Endothelial cell of umbilical vein (primary cell): ENCODE measurements at regions not wholly inside any gene's neighbourhood (a gene's known extent, or its start where the extent isn't known, plus 50 kb on each side); places are given as distances from the start of the nearest gene placed in this dataset.

Experiments
- BruUV-seq: library from RNA; stranded (reverse); fragments of 400-500 nt; replicated peaks from 2 replicates; lab custom pipeline; 2021; lab: Mats Ljungman, UMichigan
- CTCF ChIA-PET: fragments of 300-600, 350-600 bp; sonication (Branson Sonifier 250); formaldehyde crosslinking; loops from one replicate; lab custom pipeline; 2021; ENCODE audit warnings: antibody characterized with exemption, inconsistent platforms; lab: Charles Lee
- POLR2A ChIA-PET: fragments of 300-600, 350-600 bp; sonication (Branson Sonifier 250); formaldehyde crosslinking; loops from one replicate; lab custom pipeline; 2021; ENCODE audit warnings: antibody characterized with exemption, inconsistent platforms; lab: Charles Lee
- DNase-seq: peaks from one replicate; pipeline ENCODE4 v3.0.0-alpha.2; 2011; ENCODE audit warnings: low read depth, low spot score
- FAIRE-seq: peaks from 2 replicates; lab custom pipeline; 2011; peaks lifted over from hg19 to GRCh38; lab: Jason Lieb, UNC
- H2AFZ ChIP-seq: 2 replicates; pipeline ENCODE4 v1.6.0; 2012; ENCODE audit warnings: low read depth, low read length, control low read depth, inconsistent platforms
- H3K27ac ChIP-seq: 2 replicates; pipeline ENCODE4 v1.5.1; 2011; ENCODE audit warnings: low read depth, mild to moderate bottlenecking, control low read depth, low read length, moderate library complexity; ENCODE audit not compliant: insufficient read depth
- H3K27me3 ChIP-seq, 2 experiments: 2 replicates each; pipeline versions ENCODE4 v1.6.0 to v1.6.1; 2011; ENCODE audit warnings: low read length in 2 of 2, mixed read lengths in 1 of 2; ENCODE audit not compliant: control insufficient read depth in 2 of 2, insufficient read depth in 2 of 2
- H3K36me3 ChIP-seq, 2 experiments: 2 replicates in 1 of 2; 3 replicates in 1 of 2; pipeline ENCODE4 v1.5.1; 2011; ENCODE audit warnings: low read length in 2 of 2, mild to moderate bottlenecking in 1 of 2, moderate library complexity in 1 of 2; ENCODE audit not compliant: control insufficient read depth in 2 of 2, insufficient read depth in 2 of 2; ENCODE audit errors: extremely low read depth in 1 of 2
- H3K4me1 ChIP-seq: 3 replicates; pipeline ENCODE4 v1.5.1; 2011; ENCODE audit warnings: mild to moderate bottlenecking, low read length; ENCODE audit not compliant: control insufficient read depth, insufficient read depth; ENCODE audit errors: extremely low read depth
- H3K4me2 ChIP-seq: 2 replicates; pipeline ENCODE4 v1.6.1; 2011; ENCODE audit warnings: low read length, control low read depth, mixed read lengths; ENCODE audit not compliant: insufficient read depth
- H3K4me3 ChIP-seq, 3 experiments: fragments of 200-600 bp in 1 of 3; sonication (generic), shearing (Covaris generic) in 1 of 3; replicated peaks in 1 of 3; 2 replicates each; pipeline ENCODE4 v1.5.1; 2011 to 2016; ENCODE audit warnings: control low read depth in 3 of 3, low read length in 3 of 3, mild to moderate bottlenecking in 2 of 3, inconsistent platforms in 1 of 3, low read depth in 1 of 3, moderate library complexity in 1 of 3; ENCODE audit not compliant: insufficient read depth in 1 of 3
- H3K79me2 ChIP-seq: 2 replicates; pipeline ENCODE4 v1.6.0; 2012; ENCODE audit warnings: low read length, inconsistent platforms; ENCODE audit not compliant: control insufficient read depth, insufficient read depth
- H3K9ac ChIP-seq: replicated peaks from 2 replicates; pipeline ENCODE3; 2011; ENCODE audit warnings: low read length, control low read depth; ENCODE audit not compliant: insufficient read depth; ENCODE audit errors: extremely low read depth
- H3K9me1 ChIP-seq: replicated peaks from 3 replicates; pipeline ENCODE4 v1.6.0; 2011; ENCODE audit warnings: mild to moderate bottlenecking, low read length; ENCODE audit not compliant: control insufficient read depth, insufficient read depth; ENCODE audit errors: extremely low read depth
- H3K9me3 ChIP-seq: replicated peaks from 2 replicates; pipeline ENCODE4 v1.5.1; 2012; ENCODE audit warnings: low read length, inconsistent platforms; ENCODE audit not compliant: control insufficient read depth, insufficient read depth
- H4K20me1 ChIP-seq: replicated peaks from 2 replicates; pipeline ENCODE3; 2011; ENCODE audit warnings: mild to moderate bottlenecking, low read length; ENCODE audit not compliant: control insufficient read depth, insufficient read depth; ENCODE audit errors: extremely low read depth
- CTCF ChIP-seq, 2 donors: IDR thresholded peaks; 1 replicate in 1 of 2; 2 replicates in 1 of 2; pipeline ENCODE4 v1.5.1; 2011; ENCODE audit warnings: low read length in 2 of 2, mild to moderate bottlenecking in 2 of 2, moderate library complexity in 2 of 2, control low read depth in 1 of 2, inconsistent platforms in 1 of 2, low read depth in 1 of 2; ENCODE audit not compliant: insufficient read depth in 1 of 2; ENCODE audit errors: extremely low read depth in 1 of 2
- EZH2 ChIP-seq: IDR thresholded peaks from 2 replicates; pipeline ENCODE4 v1.6.1; 2012; ENCODE audit warnings: borderline replicate concordance, low read depth, mild to moderate bottlenecking, moderate library complexity, low read length, inconsistent platforms; ENCODE audit not compliant: severe bottlenecking
- FOS ChIP-seq: IDR thresholded peaks from 2 replicates; pipeline ENCODE4 v1.6.1; 2011; ENCODE audit warnings: mild to moderate bottlenecking, low read length, moderate library complexity, borderline replicate concordance; ENCODE audit not compliant: insufficient read depth
- GATA2 ChIP-seq: IDR thresholded peaks from 2 replicates; pipeline ENCODE4 v1.7.0; 2011; ENCODE audit warnings: low read depth, mild to moderate bottlenecking, moderate library complexity, mixed read lengths, low read length; ENCODE audit not compliant: insufficient read length, insufficient read depth
- JUN ChIP-seq: IDR thresholded peaks from 2 replicates; pipeline ENCODE4 v1.6.1; 2011; ENCODE audit warnings: borderline replicate concordance, low read depth; ENCODE audit not compliant: insufficient read length, insufficient read depth
- MAX ChIP-seq: IDR thresholded peaks from 2 replicates; pipeline ENCODE4 v1.6.1; 2011; ENCODE audit not compliant: insufficient read depth, insufficient read length
- MYC ChIP-seq: IDR thresholded peaks from one replicate; pipeline ENCODE4 v1.6.1; 2011; ENCODE audit warnings: mild to moderate bottlenecking, low read depth, low read length
- POLR2A ChIP-seq: IDR thresholded peaks from 2 replicates; pipeline ENCODE4 v1.6.1; 2012; ENCODE audit warnings: low read depth, mild to moderate bottlenecking, control low read depth, low read length
- POLR2AphosphoS5 ChIP-seq: IDR thresholded peaks from 2 replicates; pipeline ENCODE4 v1.6.1; 2012; ENCODE audit warnings: low read depth, mild to moderate bottlenecking, control low read depth, low read length, moderate library complexity; ENCODE audit not compliant: insufficient read depth
- dilution Hi-C: fragments of 300-500 bp; cut with MboI; formaldehyde crosslinking; loops from one replicate; pipeline ENCODE4 v1.15.0; 2019; ENCODE audit warnings: low sequenced_read_pairs; ENCODE audit not compliant: extremely low pct_ligation_motif_present
- intact Hi-C: fragments of 100-400 bp; cut with micrococcal nuclease; formaldehyde crosslinking; loops from one replicate; pipeline ENCODE4 v1.10.0; 2022

GRCh38 chr2:122363885-122364284 is 608.4 kb downstream of the TSN start:
- ChIA-PET POLR2A (no interaction called here), CTCF (no interaction called here)
- no peak for FAIRE-seq
- no TSS peak for BruUV-seq
- dilution Hi-C loops (no loop called here), intact Hi-C loops (loop anchor here (10.0 kb wide), 1 partner anchor 389 kb away; no protein-coding TSS in a partner anchor)
- no peaks in the 10 kb centered on the region for H3K79me2 ChIP-seq
- H4K20me1 ChIP-seq: no peaks in the 10 kb centered on the region
- no peaks in the 10 kb centered on the region for H3K36me3 ChIP-seq
- no peak for TF ChIP-seq MAX
- no peak for TF ChIP-seq FOS
- TF ChIP-seq JUN: no peak
- H2AFZ ChIP-seq: no peak overlapping the region
- H3K27me3 ChIP-seq: no peaks in the 10 kb centered on the region
- no peaks in the 10 kb centered on the region for H3K9me3 ChIP-seq
- no peak overlapping the region for H3K27ac ChIP-seq
- H3K4me3 ChIP-seq: no peak overlapping the region
- H3K9ac ChIP-seq: no peak overlapping the region
- DNase-seq: no peak
- H3K9me1 ChIP-seq: no peaks in the 10 kb centered on the region
- no peaks in the 10 kb centered on the region for H3K4me1 ChIP-seq
- H3K4me2 ChIP-seq: no peak overlapping the region

DNA sequence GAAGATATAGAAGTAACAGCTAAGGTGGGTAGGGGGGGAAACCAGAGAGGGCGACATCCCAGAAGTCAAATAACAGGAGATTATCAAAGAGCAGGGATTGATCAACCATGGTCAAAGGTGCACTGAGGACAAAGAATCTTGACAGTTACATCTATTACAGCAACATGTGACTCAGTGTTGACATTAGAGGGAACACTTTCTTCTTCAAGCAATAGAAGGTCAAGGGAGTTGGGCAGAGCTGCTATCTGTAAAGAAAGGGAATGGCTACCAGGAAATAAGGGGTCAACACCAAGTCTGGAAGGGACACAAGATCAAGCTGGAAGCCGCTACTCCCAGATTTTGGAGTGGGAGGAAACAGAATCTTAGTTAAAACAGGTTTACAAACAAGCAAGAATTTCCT is 611.0 kb downstream of the TSN start:
- BruUV-seq: no TSS peak
- H3K36me3 ChIP-seq: no peaks in the 10 kb centered on the region
- no peaks in the 10 kb centered on the region for H3K27me3 ChIP-seq
- intact Hi-C loops (loop anchor here (10.0 kb wide), 1 partner anchor 392 kb away; no protein-coding TSS in a partner anchor), dilution Hi-C loops (no loop called here)
- no peak overlapping the region for H2AFZ ChIP-seq
- peaks cover 1% of the 10 kb centered on the region for H3K9me3 ChIP-seq
- H3K79me2 ChIP-seq: no peaks in the 10 kb centered on the region
- ChIA-PET CTCF (no interaction called here), POLR2A (no interaction called here)
- no peaks in the 10 kb centered on the region for H3K4me1 ChIP-seq
- no peak overlapping the region for H3K27ac ChIP-seq
- TF ChIP-seq MYC: no peak
- TF ChIP-seq MAX: no peak
- no peak for TF ChIP-seq JUN
- TF ChIP-seq POLR2A: no peak
- no peak for TF ChIP-seq EZH2
- TF ChIP-seq GATA2: no peak
- TF ChIP-seq CTCF (IDR thresholded peaks at IDR 0.05; ENCODE audit: extremely low read depth in 1 of 2, insufficient read depth in 1 of 2, low read depth in 1 of 2, low read length in 2 of 2): no peak
- TF ChIP-seq FOS: no peak
- TF ChIP-seq POLR2AphosphoS5: no peak
- no peaks in the 10 kb centered on the region for H3K9me1 ChIP-seq
- no peak overlapping the region for H3K4me3 ChIP-seq
- no peaks in the 10 kb centered on the region for H4K20me1 ChIP-seq
- H3K4me2 ChIP-seq: no peak overlapping the region
- no peak overlapping the region for H3K9ac ChIP-seq
- FAIRE-seq: no peak
- DNase-seq: no peak
